OCI-LY7 (cell line): ENCODE measurements at regions not wholly inside any gene's neighbourhood (a gene's known extent, or its start where the extent isn't known, plus 50 kb on each side); places are given as distances from the start of the nearest gene placed in this dataset.

ENCODE experiments used
- EZH2phosphoT487 ChIP-seq: fragments of 200-600 bp; sonication (generic); IDR thresholded peaks from 2 replicates; pipeline ENCODE4 v1.6.1; 2018; ENCODE audit warnings: low read depth, borderline replicate concordance, mild to moderate bottlenecking, mixed run types, antibody characterized with exemption, low read length, moderate library complexity, mixed read lengths
- TF ChIP-seq, protein P1 (sequence below): fragments of 200-600 bp; sonication (generic); conservative IDR thresholded peaks from 2 replicates; pipeline ENCODE4 v1.5.1; 2014; ENCODE audit warnings: mild to moderate bottlenecking, antibody characterized with exemption, low read length, moderate library complexity, mixed read lengths

- TF ChIP-seq, protein P1, sequence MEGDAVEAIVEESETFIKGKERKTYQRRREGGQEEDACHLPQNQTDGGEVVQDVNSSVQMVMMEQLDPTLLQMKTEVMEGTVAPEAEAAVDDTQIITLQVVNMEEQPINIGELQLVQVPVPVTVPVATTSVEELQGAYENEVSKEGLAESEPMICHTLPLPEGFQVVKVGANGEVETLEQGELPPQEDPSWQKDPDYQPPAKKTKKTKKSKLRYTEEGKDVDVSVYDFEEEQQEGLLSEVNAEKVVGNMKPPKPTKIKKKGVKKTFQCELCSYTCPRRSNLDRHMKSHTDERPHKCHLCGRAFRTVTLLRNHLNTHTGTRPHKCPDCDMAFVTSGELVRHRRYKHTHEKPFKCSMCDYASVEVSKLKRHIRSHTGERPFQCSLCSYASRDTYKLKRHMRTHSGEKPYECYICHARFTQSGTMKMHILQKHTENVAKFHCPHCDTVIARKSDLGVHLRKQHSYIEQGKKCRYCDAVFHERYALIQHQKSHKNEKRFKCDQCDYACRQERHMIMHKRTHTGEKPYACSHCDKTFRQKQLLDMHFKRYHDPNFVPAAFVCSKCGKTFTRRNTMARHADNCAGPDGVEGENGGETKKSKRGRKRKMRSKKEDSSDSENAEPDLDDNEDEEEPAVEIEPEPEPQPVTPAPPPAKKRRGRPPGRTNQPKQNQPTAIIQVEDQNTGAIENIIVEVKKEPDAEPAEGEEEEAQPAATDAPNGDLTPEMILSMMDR: no peak
- TF ChIP-seq EZH2phosphoT487: no peak
Observed at GRCh38 chr21:16185766-16186165, 456.0 kb downstream of the USP25 start.
